BLaER1 treated with 17β-estradiol and CSF1 and Interleukin-3, amounts not matched to agents 10 nM and 100 nM (cell line): ENCODE measurements at regions not wholly inside any gene's neighbourhood (a gene's known extent, or its start where the extent isn't known, plus 50 kb on each side); places are given as distances from the start of the nearest gene placed in this dataset.

Source experiments
- H3K27ac ChIP-seq, 11 experiments: shearing (Covaris generic); formaldehyde crosslinking; 2 replicates each; pipeline ENCODE4 v1.8.1; 2022
- H3K27me3 ChIP-seq, 11 experiments: shearing (Covaris generic); formaldehyde crosslinking; 2 replicates each; pipeline ENCODE4 v1.8.1; 2022
- H3K36me3 ChIP-seq, 11 experiments: shearing (Covaris generic); formaldehyde crosslinking; 2 replicates each; pipeline ENCODE4 v1.8.1; 2022
- H3K4me1 ChIP-seq, 10 experiments: shearing (Covaris generic); formaldehyde crosslinking; 2 replicates each; pipeline ENCODE4 v1.8.1; 2022
- H3K4me2 ChIP-seq, 11 experiments: shearing (Covaris generic); formaldehyde crosslinking; 2 replicates each; pipeline ENCODE4 v1.8.1; 2022
- H3K4me3 ChIP-seq, 10 experiments: shearing (Covaris generic); formaldehyde crosslinking; 2 replicates each; pipeline ENCODE4 v1.8.1; 2022
- H3K9ac ChIP-seq, 11 experiments: shearing (Covaris generic); formaldehyde crosslinking; 2 replicates each; pipeline ENCODE4 v1.8.1; 2022
- H3K9me3 ChIP-seq, 11 experiments: shearing (Covaris generic); formaldehyde crosslinking; replicated peaks in 1 of 11; 2 replicates each; pipeline ENCODE4 v1.8.1; 2022
- H4K20me1 ChIP-seq, 11 experiments: shearing (Covaris generic); formaldehyde crosslinking; 2 replicates each; pipeline ENCODE4 v1.8.1; 2022
- Cebpa-rat ChIP-seq, 11 experiments: shearing (Covaris generic); IDR thresholded peaks; 2 replicates each; pipeline ENCODE4 v1.8.1; 2022

- Histone ChIP-seq H3K4me2 (no peak overlapping the region), H3K27me3 (no peaks in the 10 kb centered on the region), H3K4me3 (no peak overlapping the region), H3K4me1 (no peaks in the 10 kb centered on the region), H3K27ac (no peak overlapping the region), H4K20me1 (no peaks in the 10 kb centered on the region), H3K36me3 (no peaks in the 10 kb centered on the region), H3K9me3 (no peaks in the 10 kb centered on the region), H3K9ac (no peak overlapping the region)
- no peak for TF ChIP-seq Cebpa-rat (IDR thresholded peaks at IDR 0.05)
Measured at GRCh38 chr18:7336623-7337022, 105.7 kb downstream of the LRRC30 start.

- Histone ChIP-seq H3K4me1 (no peaks in the 10 kb centered on the region), H3K9ac (no peak overlapping the region), H3K4me2 (no peak overlapping the region), H3K9me3 (no peaks in the 10 kb centered on the region), H3K27me3 (no peaks in the 10 kb centered on the region), H4K20me1 (no peaks in the 10 kb centered on the region), H3K4me3 (no peak overlapping the region), H3K27ac (no peak overlapping the region), H3K36me3 (no peaks in the 10 kb centered on the region)
- TF ChIP-seq Cebpa-rat (IDR thresholded peaks at IDR 0.05), result no peak
Measured at GRCh38 chr18:7338846-7339245, 108.0 kb downstream of the LRRC30 start.

GRCh38 chr18:7341581-7342337 lies 110.9 kb downstream of the LRRC30 start:
- Histone ChIP-seq H3K27ac (no peak overlapping the region), H3K36me3 (no peaks in the 10 kb centered on the region), H4K20me1 (no peaks in the 10 kb centered on the region), H3K4me3 (no peak overlapping the region), H3K9ac (no peak overlapping the region), H3K4me1 (no peaks in the 10 kb centered on the region), H3K4me2 (no peak overlapping the region), H3K27me3 (no peaks in the 10 kb centered on the region), H3K9me3 (no peaks in the 10 kb centered on the region)
- TF ChIP-seq Cebpa-rat (IDR thresholded peaks at IDR 0.05), result no peak

GRCh38 chr18:7349181-7349837 lies 118.4 kb downstream of the LRRC30 start:
- no peak overlapping the region for H3K4me2 ChIP-seq

GRCh38 chr18:7358989-7359726 lies 128.3 kb downstream of the LRRC30 start:
- H3K27me3 ChIP-seq, result no peaks in the 10 kb centered on the region
- peaks cover 8 to 29% (median 20%) of the 10 kb centered on the region in 11 experiments; a peak in 21 of 22 replicates for H3K9me3 ChIP-seq
- H3K36me3 ChIP-seq, result no peaks in the 10 kb centered on the region
- no peak overlapping the region for H3K27ac ChIP-seq
- H3K4me1 ChIP-seq, result no peaks in the 10 kb centered on the region
- H3K4me2 ChIP-seq, result no peak overlapping the region
- H3K9ac ChIP-seq, result no peak overlapping the region
- no peak overlapping the region for H3K4me3 ChIP-seq
- no peaks in the 10 kb centered on the region for H4K20me1 ChIP-seq
- TF ChIP-seq Cebpa-rat (IDR thresholded peaks at IDR 0.05), result no peak

More at GRCh38 chr18:7349181-7349837, 118.4 kb downstream of the LRRC30 start:
- Histone ChIP-seq H3K4me3 (no peak overlapping the region), H3K9ac (no peak overlapping the region), H3K9me3 (no peaks in the 10 kb centered on the region), H3K27ac (no peak overlapping the region), H3K4me1 (no peaks in the 10 kb centered on the region), H4K20me1 (no peaks in the 10 kb centered on the region), H3K36me3 (no peaks in the 10 kb centered on the region), H3K27me3 (no peaks in the 10 kb centered on the region)
- no peak for TF ChIP-seq Cebpa-rat (IDR thresholded peaks at IDR 0.05)

GRCh38 chr18:7360606-7361170 lies 129.8 kb downstream of the LRRC30 start:
- TF ChIP-seq Cebpa-rat (IDR thresholded peaks at IDR 0.05), result no peak
- no peaks in the 10 kb centered on the region for H3K27me3 ChIP-seq
- no peaks in the 10 kb centered on the region for H3K4me1 ChIP-seq
- peaks cover 8 to 37% (median 23%) of the 10 kb centered on the region in 11 experiments; a peak in 21 of 22 replicates for H3K9me3 ChIP-seq
- no peaks in the 10 kb centered on the region for H4K20me1 ChIP-seq
- no peaks in the 10 kb centered on the region for H3K36me3 ChIP-seq
- H3K9ac ChIP-seq, result no peak overlapping the region
- H3K4me3 ChIP-seq, result no peak overlapping the region
- H3K27ac ChIP-seq, result no peak overlapping the region
- H3K4me2 ChIP-seq, result no peak overlapping the region

- no peaks in the 10 kb centered on the region for H4K20me1 ChIP-seq
- H3K4me2 ChIP-seq, result no peak overlapping the region
- H3K4me1 ChIP-seq, result no peaks in the 10 kb centered on the region
- TF ChIP-seq Cebpa-rat (IDR thresholded peaks at IDR 0.05), result no peak
- H3K9ac ChIP-seq, result no peak overlapping the region
- peaks cover 8 to 37% (median 23%) of the 10 kb centered on the region in 11 experiments; a peak in 21 of 22 replicates for H3K9me3 ChIP-seq
- no peak overlapping the region for H3K4me3 ChIP-seq
- no peak overlapping the region for H3K27ac ChIP-seq
- no peaks in the 10 kb centered on the region for H3K36me3 ChIP-seq
- H3K27me3 ChIP-seq, result no peaks in the 10 kb centered on the region
Measured at GRCh38 chr18:7363338-7363737, 132.4 kb downstream of the LRRC30 start.

- H3K9ac ChIP-seq, result no peak overlapping the region
- H3K27me3 ChIP-seq, result no peaks in the 10 kb centered on the region
- H3K4me3 ChIP-seq, result no peak overlapping the region
- no peaks in the 10 kb centered on the region for H4K20me1 ChIP-seq
- H3K27ac ChIP-seq, result no peak overlapping the region
- H3K4me2 ChIP-seq, result no peak overlapping the region
- peaks cover 6 to 15% (median 10%) of the 10 kb centered on the region in 10 experiments; a peak in 19 of 20 replicates for H3K4me1 ChIP-seq
- peaks cover 0 to 26% (median 12%) of the 10 kb centered on the region in 11 experiments; a peak in 16 of 22 replicates for H3K9me3 ChIP-seq
- TF ChIP-seq Cebpa-rat (IDR thresholded peaks at IDR 0.05), result no peak
- no peaks in the 10 kb centered on the region for H3K36me3 ChIP-seq
Measured at GRCh38 chr18:7366597-7366996, 135.7 kb downstream of the LRRC30 start.

- H3K27me3 ChIP-seq, result no peaks in the 10 kb centered on the region
- TF ChIP-seq Cebpa-rat (IDR thresholded peaks at IDR 0.05), result no peak
- peaks cover 0 to 19% (median 5%) of the 10 kb centered on the region in 11 experiments; a peak in 7 of 22 replicates for H3K9me3 ChIP-seq
Measured at GRCh38 chr18:7367336-7367735, 136.4 kb downstream of the LRRC30 start.

More at GRCh38 chr18:7367336-7367735, 136.4 kb downstream of the LRRC30 start:
- H3K4me2 ChIP-seq, result no peak overlapping the region
- H3K36me3 ChIP-seq, result no peaks in the 10 kb centered on the region
- no peak overlapping the region for H3K4me3 ChIP-seq
- no peaks in the 10 kb centered on the region for H4K20me1 ChIP-seq
- peaks cover 6 to 16% (median 10%) of the 10 kb centered on the region in 10 experiments; a peak in 19 of 20 replicates for H3K4me1 ChIP-seq
- H3K9ac ChIP-seq, result no peak overlapping the region
- H3K27ac ChIP-seq, result no peak overlapping the region
